NCI-H1417 (cell line): ENCODE measurements at regions not wholly inside any gene's neighbourhood (a gene's known extent, or its start where the extent isn't known, plus 50 kb on each side); places are given as distances from the start of the nearest gene placed in this dataset.
"Not testable (repeated sequence)": the region's sequence is repeated elsewhere in the genome, so short reads cannot be mapped to it uniquely, and the experiment has no call there.

Experiments
- DNase-seq, 3 experiments: peaks; one replicate each; lab custom pipeline; 2025; lab: John Stamatoyannopoulos, UW

GRCh38 chr5:38148021-38148625, 110.2 kb upstream of the EGFLAM start:
- DNase-seq = no peak

GRCh38 chr5:38143384-38143783, 115.0 kb upstream of the EGFLAM start:
- no peak for DNase-seq

GRCh38 chr5:38141665-38142064, 116.7 kb upstream of the EGFLAM start:
- no peak for DNase-seq

- no peak for DNase-seq
Measured at GRCh38 chr5:38138574-38138973, 119.8 kb upstream of the EGFLAM start.

GRCh38 chr5:38135486-38136039, 122.8 kb upstream of the EGFLAM start:
- DNase-seq = no peak

GRCh38 chr5:38134810-38135209, 123.5 kb upstream of the EGFLAM start:
- no peak for DNase-seq

- DNase-seq = not testable (repeated sequence)
Measured at GRCh38 chr5:38134294-38134693, 124.1 kb upstream of the EGFLAM start.

- DNase-seq = no peak
Measured at GRCh38 chr5:38131686-38132085, 126.7 kb upstream of the EGFLAM start.

GRCh38 chr5:38124321-38124720, 134.0 kb upstream of the EGFLAM start:
- no peak for DNase-seq

GRCh38 chr5:38121420-38121819, 136.9 kb upstream of the EGFLAM start:
- no peak for DNase-seq

GRCh38 chr5:38119836-38120235, 138.5 kb upstream of the EGFLAM start:
- no peak for DNase-seq

- no peak for DNase-seq
Measured at GRCh38 chr5:38117784-38118479, 140.4 kb upstream of the EGFLAM start.

GRCh38 chr5:38115318-38115827, 143.0 kb upstream of the EGFLAM start:
- no peak for DNase-seq

- no peak for DNase-seq
Measured at GRCh38 chr5:38113880-38114279, 144.5 kb upstream of the EGFLAM start.

GRCh38 chr5:38113456-38113855, 144.9 kb upstream of the EGFLAM start:
- DNase-seq = no peak

- no peak for DNase-seq
Measured at GRCh38 chr5:38112938-38113337, 145.4 kb upstream of the EGFLAM start.

- no peak for DNase-seq
Measured at GRCh38 chr5:38110130-38110529, 148.2 kb upstream of the EGFLAM start.

GRCh38 chr5:38107096-38107495, 151.3 kb upstream of the EGFLAM start:
- no peak for DNase-seq

GRCh38 chr5:38105801-38106200, 152.6 kb upstream of the EGFLAM start:
- DNase-seq = no peak

- no peak for DNase-seq
Measured at GRCh38 chr5:38105231-38105570, 153.2 kb upstream of the EGFLAM start.

- DNase-seq = no peak
Measured at GRCh38 chr5:38104497-38105230, 153.7 kb upstream of the EGFLAM start.

GRCh38 chr5:38101897-38102296, 156.5 kb upstream of the EGFLAM start:
- DNase-seq = no peak
